RWPE1 (cell line): ENCODE measurements at regions not wholly inside any gene's neighbourhood (a gene's known extent, or its start where the extent isn't known, plus 50 kb on each side); places are given as distances from the start of the nearest gene placed in this dataset.
"Not testable (repeated sequence)": the region's sequence is repeated elsewhere in the genome, so short reads cannot be mapped to it uniquely, and the experiment has no call there.

Experiments
- CTCF ChIA-PET: fragments of 350-600 bp; sonication (Branson Sonifier 250); formaldehyde crosslinking; extraction: SDS; loops from one replicate; lab custom pipeline; 2021; lab: Yijun Ruan, JAX
- POLR2A ChIA-PET: fragments of 400-600 bp; formaldehyde crosslinking; extraction: SDS; loops from one replicate; lab custom pipeline; 2020; ENCODE audit warnings: antibody characterized with exemption; ENCODE audit not compliant: low non-redundant PET; lab: Yijun Ruan, JAX
- DNase-seq: peaks from one replicate; pipeline ENCODE4 v3.0.0; 2012; ENCODE audit warnings: low spot score
- H3K27ac ChIP-seq: fragments of 450-650 bp; 2 replicates; pipeline ENCODE4 v1.5.1; 2017
- CTCF ChIP-seq: fragments of 450-650 bp; conservative IDR thresholded peaks from 2 replicates; pipeline ENCODE4 v1.5.1; 2017; ENCODE audit warnings: low read depth, mild to moderate bottlenecking

GRCh38 chr10:87603196-87603595 is 56.5 kb upstream of the PAPSS2 start:
- no peak for DNase-seq
- H3K27ac ChIP-seq = no peak overlapping the region
- no peak for TF ChIP-seq CTCF
- ChIA-PET CTCF (interaction anchor here (0.6 kb wide), 1 partner anchor 805 kb away, joined by 3 read pairs; no protein-coding TSS in a partner anchor), POLR2A (no interaction called here)

DNA sequence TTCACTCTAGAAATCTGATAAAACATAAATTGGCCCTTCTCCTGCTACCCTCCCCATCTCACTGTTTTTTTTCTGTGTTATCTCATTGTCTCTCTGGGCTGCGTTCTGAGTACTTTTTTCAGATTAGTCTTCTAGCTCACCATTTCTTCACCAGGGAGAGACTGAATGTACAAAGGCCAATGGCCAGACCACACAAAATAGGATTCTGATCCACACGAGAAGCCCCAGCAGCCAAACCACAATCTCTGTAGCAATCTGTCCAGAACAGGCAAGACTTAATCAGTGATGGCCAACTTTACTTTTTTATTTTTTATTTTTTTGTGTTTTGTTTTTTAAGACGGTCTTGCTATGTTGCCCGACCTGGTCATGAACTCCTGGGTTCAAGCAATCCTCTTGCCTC is 55.9 kb upstream of the PAPSS2 start:
- CTCF ChIA-PET = no interaction called here
- no peak for TF ChIP-seq CTCF
- POLR2A ChIA-PET = no interaction called here
- no peak overlapping the region for H3K27ac ChIP-seq
- DNase-seq = no peak

GRCh38 chr10:87605628-87606251 is 53.9 kb upstream of the PAPSS2 start:
- ChIA-PET CTCF (interaction anchor here (0.7 to 0.8 kb wide), 2 partner anchors 37 to 1271 kb away, joined by 3 read pairs; no protein-coding TSS in a partner anchor), POLR2A (no interaction called here)
- no peak for DNase-seq
- TF ChIP-seq CTCF = no peak
- no peak overlapping the region for H3K27ac ChIP-seq

DNA sequence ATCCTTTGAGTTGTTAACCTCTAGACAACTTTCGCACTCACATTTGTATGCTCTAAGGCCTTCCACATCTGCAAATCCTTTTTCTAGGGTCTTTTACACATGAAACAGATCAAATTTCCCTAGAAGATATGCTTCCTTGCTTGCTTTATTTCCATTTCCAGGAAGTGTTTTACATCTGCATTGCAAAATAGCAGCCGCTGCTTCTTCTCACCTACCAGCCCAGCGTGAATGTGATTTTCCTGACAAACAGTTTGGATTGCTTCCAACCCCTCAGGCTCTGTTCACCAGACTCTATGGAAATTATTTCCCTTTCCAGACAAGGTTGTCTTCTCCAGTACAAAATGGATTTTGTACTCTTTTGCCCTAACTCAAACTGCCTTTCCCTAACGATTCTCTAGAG is 50.9 kb upstream of the PAPSS2 start:
- H3K27ac ChIP-seq = no peak overlapping the region
- no peak for TF ChIP-seq CTCF
- ChIA-PET CTCF (no interaction called here), POLR2A (no interaction called here)
- peak; percentile 30 for DNase-seq

DNA sequence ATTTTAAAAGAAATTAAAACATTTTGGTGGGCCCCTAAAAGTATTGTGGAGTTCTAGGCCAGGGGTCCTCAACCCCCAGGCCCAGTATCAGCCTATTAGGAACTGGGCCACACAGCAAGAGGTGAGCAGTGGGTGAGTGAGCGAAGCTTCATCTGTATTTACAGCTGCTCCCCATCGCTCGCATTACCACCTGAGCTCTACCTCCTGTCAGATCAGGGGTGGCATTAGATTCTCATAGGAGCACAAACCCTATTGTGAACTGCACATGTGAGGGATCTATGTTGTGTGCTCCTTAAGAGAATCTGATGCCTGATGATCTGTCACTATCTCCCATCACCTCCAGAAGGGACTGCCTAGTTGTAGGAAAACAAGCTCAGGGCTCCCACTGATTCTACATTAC is 50.1 kb upstream of the PAPSS2 start:
- POLR2A ChIA-PET, CTCF ChIA-PET: not testable (repeated sequence)

More for the DNA sequence above, 50.1 kb upstream of the PAPSS2 start:
- DNase-seq, H3K27ac ChIP-seq: not testable (repeated sequence)
